Endothelial cell of umbilical vein (primary cell): ENCODE measurements at regions not wholly inside any gene's neighbourhood (a gene's known extent, or its start where the extent isn't known, plus 50 kb on each side); places are given as distances from the start of the nearest gene placed in this dataset.

ENCODE experiments used
- EZH2 ChIP-seq: IDR thresholded peaks from 2 replicates; pipeline ENCODE4 v1.6.1; 2012; ENCODE audit warnings: borderline replicate concordance, low read depth, mild to moderate bottlenecking, moderate library complexity, low read length, inconsistent platforms; ENCODE audit not compliant: severe bottlenecking
- POLR2A ChIP-seq: IDR thresholded peaks from 2 replicates; pipeline ENCODE4 v1.6.1; 2012; ENCODE audit warnings: low read depth, mild to moderate bottlenecking, control low read depth, low read length

- TF ChIP-seq EZH2 (no peak), POLR2A (no peak)
Observed at GRCh38 chr11:116466191-116466590, 306.6 kb downstream of the BUD13 start.
